GM10248 (cell line): ENCODE measurements at regions not wholly inside any gene's neighbourhood (a gene's known extent, or its start where the extent isn't known, plus 50 kb on each side); places are given as distances from the start of the nearest gene placed in this dataset.

Experiments used
- CTCF ChIA-PET: fragments of 300-600 bp; sonication (Branson Sonifier 250); formaldehyde crosslinking; extraction: SDS; loops from one replicate; lab custom pipeline; 2021; ENCODE audit warnings: antibody characterized with exemption; lab: Yijun Ruan, JAX
- POLR2A ChIA-PET: fragments of 350-650 bp; sonication (Branson Sonifier 250); formaldehyde crosslinking; extraction: SDS; loops from one replicate; lab custom pipeline; 2020; ENCODE audit warnings: antibody characterized with exemption; lab: Yijun Ruan, JAX
- DNase-seq: peaks from one replicate; pipeline ENCODE4 v3.0.0; 2012; ENCODE audit errors: extremely low spot score
- CTCF ChIP-seq: IDR thresholded peaks from 2 replicates; pipeline ENCODE4 v1.5.1; 2012; ENCODE audit warnings: mild to moderate bottlenecking, low read depth; ENCODE audit errors: extremely low read depth, missing control alignments, control extremely low read depth

GRCh38 chr3:178236555-178237277, 299.5 kb upstream of the KCNMB2 start:
- TF ChIP-seq CTCF, result no peak
- ChIA-PET CTCF (interaction anchor here (1.5 kb wide), 1 partner anchor 8 kb away, joined by 4 read pairs; no protein-coding TSS in a partner anchor), POLR2A (no interaction called here)
- no peak for DNase-seq

GRCh38 chr3:178238179-178238578, 298.1 kb upstream of the KCNMB2 start:
- TF ChIP-seq CTCF, result no peak
- ChIA-PET CTCF (no interaction called here), POLR2A (no interaction called here)
- DNase-seq, result no peak

- ChIA-PET CTCF (interaction anchor here (1.1 to 1.5 kb wide), 2 partner anchors 9 to 12 kb away, joined by 3 to 4 read pairs; no protein-coding TSS in a partner anchor), POLR2A (no interaction called here)
- DNase-seq, result no peak
These were observed 291.2 kb upstream of the KCNMB2 start for GRCh38 chr3:178244733-178245709.

GRCh38 chr3:178246004-178246403, 290.2 kb upstream of the KCNMB2 start:
- DNase-seq, result no peak
- POLR2A ChIA-PET, result no interaction called here
- no peak for TF ChIP-seq CTCF
- CTCF ChIA-PET, result no interaction called here

More at GRCh38 chr3:178244733-178245709, 291.2 kb upstream of the KCNMB2 start:
- no peak for TF ChIP-seq CTCF

GRCh38 chr3:178255315-178255714, 280.9 kb upstream of the KCNMB2 start:
- DNase-seq, result no peak
- TF ChIP-seq CTCF, result no peak
- POLR2A ChIA-PET, result no interaction called here
- CTCF ChIA-PET, result no interaction called here

GRCh38 chr3:178257491-178257890, 278.7 kb upstream of the KCNMB2 start:
- CTCF ChIA-PET, result no interaction called here

More at GRCh38 chr3:178257491-178257890, 278.7 kb upstream of the KCNMB2 start:
- no peak for TF ChIP-seq CTCF
- DNase-seq, result no peak
- POLR2A ChIA-PET, result no interaction called here
